ENCODE measurements at regions not wholly inside any gene's neighbourhood (a gene's known extent, or its start where the extent isn't known, plus 50 kb on each side); places are given as distances from the start of the nearest gene placed in this dataset.

DNA sequence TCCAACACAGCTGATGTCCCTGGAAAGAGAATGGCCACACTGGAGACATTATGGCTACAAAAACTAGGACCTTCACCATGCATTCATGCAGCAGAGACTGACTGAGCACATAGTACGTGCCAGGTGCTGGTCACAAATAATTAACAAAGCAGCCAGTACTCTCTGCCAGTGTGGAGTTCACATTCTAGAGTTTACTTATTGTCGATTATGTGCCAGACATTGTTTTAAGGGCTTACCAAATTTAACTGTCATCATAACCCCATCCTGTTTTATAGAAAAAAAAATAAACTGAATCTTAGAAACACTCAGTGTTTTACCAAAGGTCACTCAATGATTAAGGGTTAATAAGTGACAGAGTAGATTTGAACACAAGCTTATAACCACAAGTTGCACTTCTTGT lies 143.3 kb downstream of the RRAGC start:
- no peak for DNase-seq

DNA sequence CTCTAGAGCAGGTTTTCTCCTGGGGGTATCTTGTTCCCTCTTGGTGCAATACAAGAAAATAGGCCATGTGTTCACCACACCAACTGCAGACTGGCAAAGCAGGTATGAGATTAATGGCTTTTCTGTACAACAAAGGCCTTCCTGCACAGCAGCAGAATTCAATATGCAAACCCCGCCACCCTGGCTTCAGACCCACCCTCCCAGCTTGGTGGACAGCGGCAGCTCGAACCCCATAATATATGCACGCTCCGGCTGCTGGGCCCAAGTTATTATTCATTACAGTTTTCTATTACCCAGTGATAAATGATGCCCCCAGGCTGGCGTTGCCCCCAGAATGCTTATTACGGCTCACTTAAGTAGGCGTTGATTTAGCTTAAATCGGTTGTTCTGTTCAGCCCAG lies 144.2 kb downstream of the RRAGC start:
- no peak for DNase-seq

DNA sequence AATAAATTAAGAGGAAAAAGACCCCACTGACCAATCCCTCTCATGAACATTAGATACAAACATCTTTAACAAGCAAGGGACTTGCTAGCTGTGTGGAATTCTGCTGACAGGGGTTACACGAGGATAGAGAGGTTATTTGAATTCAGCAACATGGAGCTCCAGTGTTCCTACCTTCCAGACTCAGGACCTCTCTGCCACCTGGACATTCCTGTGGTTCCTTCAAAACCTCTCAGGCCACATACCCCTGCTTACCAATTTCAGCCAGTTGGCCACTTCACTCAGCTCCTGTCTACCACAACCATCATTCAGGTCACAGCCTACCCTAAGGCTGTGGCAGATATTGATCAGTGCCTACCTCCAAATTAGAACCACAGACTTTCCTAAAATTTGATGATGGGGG lies 147.5 kb downstream of the RRAGC start:
- DNase-seq: no peak

DNA sequence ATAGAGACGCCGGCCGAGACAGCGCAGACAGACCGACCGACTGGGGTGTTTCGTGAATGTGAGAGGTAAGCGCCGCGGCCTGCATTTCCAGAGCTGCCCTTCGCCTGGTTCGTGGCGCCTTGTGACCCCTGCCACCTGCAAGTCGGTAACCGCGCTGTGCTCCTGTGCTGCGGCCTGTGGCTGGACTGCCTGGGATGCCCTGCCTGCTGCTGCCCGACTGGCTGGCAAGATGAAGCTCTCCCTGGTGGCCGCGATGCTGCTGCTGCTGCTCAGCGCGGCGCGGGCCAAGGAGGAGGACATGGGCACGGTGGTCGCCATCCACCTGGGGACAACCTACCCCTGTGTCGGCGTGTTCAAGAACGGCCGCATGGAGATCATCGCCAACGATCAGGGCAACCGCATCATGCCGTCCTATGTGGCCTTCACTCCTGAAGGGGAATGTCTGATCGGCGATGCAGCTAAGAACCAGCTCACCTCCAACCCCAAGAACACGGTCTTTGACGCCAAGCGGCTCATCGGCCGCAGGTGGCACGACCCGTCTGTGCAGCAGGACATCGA lies 150.8 kb downstream of the RRAGC start:
- no peak for DNase-seq

DNA sequence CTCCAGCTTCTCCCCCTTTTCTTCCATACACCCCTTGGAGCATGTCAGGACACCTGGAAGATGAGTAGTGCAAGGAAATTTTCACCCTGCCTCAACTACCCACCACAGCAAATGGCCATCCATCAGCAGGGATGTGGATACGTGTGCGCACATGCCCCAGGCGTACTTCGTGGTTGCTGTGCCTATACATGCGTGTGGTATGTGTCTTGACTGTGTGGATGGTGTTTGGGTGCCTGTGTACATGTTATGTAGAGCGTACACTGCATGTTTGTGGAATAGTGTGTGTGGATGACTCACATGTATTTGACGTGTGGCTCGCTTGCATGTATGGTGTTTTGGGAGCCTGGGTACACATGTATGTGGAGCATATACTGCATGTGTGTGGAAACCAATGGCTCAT lies 158.5 kb downstream of the RRAGC start:
- no peak for DNase-seq

DNA sequence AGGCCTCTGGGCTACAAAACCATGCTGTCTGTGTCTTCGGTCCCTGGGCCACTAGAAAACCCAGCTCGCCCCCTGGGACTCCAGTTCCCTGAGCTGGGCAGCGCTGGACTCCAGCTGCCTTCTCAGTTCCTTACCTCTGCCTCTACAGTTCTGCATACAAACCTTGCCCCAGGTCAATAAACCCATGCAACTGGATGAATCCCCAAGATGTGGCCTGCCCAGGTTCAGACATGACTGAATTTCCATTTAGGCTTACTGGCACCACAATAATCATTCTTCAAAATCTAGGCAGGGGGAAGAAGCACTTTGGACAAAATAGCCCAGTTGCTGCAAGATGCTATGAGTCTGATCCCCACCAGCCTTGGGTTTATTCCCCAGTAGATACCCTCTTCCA lies 159.5 kb downstream of the RRAGC start:
- no peak for DNase-seq

DNA sequence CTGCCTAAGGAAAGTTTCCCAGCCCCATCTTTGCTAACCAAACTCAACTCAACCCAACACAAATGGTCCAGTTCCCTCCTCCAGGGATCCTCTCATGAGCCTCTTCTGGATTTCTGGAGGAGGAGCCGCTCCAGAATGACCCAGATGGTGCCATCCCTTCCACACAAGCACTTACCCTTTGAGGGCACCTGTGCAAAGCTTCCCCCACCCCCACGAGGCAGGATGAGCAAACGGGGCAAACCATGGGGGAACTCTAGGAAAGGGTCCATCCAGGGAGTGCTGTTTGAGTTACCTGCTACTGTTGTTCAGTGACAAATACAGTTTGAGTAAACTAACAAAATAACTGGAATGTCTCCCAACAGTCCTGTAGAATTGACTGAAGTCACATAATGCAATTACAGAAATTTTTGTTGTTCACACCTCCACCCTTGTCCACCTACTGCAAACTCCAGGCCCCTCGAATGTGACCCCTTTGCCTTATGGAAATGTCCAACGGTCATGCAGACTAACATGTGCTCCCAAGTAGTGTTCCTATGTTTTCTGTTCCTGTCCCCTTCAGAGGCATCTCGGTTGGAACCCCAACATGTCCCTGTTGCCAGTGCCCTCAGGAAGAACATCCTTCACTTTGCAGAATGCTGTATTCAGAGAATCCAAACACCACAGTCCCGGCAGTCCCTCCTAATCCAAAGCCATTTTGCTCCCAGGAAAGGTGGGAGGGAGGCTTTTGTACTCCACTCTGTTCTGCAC lies 160.1 kb downstream of the RRAGC start:
- no peak for DNase-seq

DNA sequence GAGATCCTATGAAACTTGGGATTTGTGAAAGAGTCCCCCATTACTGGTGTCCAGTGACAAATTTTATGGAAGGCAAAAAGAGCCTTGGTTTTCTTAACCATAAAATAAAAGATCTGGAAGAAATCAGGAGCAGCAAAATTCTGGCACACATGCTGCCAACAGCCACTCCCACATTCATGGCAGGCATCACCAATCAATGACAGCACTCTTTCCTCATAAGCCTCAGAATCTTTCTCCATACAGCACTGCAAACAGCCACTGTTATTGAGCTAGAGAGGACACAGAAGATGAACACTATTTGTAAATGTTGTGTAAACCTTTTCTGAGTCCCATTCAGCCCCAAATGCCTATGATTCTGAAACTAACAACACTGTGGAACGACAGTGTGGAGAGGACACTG lies 162.2 kb downstream of the RRAGC start:
- no peak for DNase-seq

DNA sequence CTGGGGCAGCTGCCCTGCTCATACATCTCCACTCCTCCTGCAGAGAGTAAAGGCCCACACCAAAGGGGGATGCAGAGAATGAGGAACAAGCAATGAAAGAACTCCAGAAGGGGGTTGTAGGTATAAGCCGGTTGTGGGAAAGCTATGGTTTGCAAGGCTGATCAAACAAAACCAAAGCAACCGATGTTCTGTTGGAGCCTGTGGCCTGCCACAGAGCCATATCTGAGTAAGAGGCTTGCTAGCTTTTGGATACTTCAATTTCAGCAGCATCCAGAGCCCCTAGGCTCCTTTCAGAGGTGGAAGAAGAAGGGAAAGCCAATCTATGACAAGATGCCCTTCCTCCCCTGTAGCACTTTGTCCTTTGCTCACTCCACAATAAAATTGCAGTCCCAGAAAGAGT lies 163.2 kb downstream of the RRAGC start:
- DNase-seq: no peak

DNA sequence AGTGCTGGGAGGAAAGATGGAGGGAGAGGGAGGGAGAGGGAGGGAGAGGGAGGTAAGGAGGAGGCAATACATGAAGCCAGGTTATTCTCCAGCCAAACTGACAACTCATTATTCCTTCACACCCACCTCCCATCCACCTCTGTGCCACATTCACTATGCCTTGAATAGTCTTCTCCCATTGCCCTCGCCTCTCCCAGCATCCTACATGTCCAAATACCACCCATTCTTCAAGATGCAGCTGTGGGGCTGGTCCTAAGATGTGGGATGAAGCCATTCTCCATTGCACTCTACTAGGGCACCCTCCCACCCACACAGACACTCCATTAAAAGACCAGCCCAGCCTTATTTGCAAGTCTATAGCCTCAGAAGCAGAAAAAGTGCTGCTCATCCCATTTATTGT lies 165.8 kb downstream of the RRAGC start:
- DNase-seq: no peak

DNA sequence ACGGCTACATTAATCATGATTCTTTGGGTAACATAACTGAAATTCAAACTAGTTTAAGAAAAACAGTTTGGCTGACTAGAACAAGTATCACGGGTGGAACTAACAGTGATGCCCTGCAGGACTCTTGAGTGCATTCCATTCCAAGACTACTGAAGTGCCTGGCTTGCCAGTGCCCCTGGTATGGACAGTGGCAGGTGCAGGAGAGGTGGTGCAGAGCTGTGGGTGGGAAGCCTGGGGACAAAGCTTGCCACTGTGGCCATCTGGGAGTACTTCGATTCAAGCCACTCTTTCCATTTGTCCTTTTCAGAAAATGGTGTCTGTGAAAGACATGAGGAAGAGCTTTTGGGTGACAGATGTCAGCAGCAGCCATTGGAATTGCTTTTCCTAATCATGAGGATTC lies 166.5 kb downstream of the RRAGC start:
- DNase-seq: no peak

DNA sequence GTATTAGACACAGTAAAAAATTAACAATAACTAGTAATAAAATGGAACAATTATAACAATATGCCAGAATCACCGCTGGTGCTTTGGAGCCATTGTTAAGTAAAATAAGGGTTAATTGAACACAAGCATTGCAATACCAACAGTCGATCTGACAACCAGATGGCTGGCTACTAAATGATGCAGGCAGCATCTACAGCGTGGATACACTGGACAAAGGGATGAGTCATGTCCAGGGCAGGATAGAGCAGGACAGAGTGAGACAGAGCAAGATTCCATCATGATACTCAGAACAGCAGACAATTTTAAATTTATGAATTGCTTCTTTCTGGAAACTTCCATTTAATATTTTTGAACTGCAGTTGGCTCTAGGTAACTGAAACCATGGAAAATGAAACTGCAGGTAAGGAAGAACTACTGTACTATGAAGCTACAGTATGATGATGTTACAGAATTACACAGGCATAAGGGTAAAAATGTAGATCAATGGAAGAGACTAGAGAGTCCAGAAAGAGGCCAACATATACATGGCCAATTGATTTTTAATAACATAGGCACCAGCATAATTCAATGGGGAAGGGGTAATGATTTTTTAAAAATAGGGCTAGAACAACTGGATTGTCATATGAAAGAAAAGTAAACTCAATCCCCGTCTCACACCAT lies 168.7 kb downstream of the RRAGC start:
- DNase-seq: no peak

DNA sequence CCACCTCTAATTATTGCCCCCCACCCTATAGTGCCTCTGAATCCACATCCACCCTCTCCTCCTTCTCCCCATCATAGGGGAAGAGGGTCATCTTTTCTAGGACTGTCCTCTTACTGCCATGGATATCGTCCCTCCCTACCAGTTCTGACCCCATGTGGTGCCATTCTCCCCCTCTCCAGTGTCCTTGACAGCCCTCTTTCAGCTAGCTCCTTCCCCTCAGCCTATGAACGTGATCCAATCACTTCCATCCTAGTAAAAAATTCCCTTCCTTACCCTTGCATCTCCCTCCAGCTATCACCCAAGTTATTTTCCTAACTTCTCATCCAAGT lies 172.7 kb downstream of the RRAGC start:
- DNase-seq: no peak

DNA sequence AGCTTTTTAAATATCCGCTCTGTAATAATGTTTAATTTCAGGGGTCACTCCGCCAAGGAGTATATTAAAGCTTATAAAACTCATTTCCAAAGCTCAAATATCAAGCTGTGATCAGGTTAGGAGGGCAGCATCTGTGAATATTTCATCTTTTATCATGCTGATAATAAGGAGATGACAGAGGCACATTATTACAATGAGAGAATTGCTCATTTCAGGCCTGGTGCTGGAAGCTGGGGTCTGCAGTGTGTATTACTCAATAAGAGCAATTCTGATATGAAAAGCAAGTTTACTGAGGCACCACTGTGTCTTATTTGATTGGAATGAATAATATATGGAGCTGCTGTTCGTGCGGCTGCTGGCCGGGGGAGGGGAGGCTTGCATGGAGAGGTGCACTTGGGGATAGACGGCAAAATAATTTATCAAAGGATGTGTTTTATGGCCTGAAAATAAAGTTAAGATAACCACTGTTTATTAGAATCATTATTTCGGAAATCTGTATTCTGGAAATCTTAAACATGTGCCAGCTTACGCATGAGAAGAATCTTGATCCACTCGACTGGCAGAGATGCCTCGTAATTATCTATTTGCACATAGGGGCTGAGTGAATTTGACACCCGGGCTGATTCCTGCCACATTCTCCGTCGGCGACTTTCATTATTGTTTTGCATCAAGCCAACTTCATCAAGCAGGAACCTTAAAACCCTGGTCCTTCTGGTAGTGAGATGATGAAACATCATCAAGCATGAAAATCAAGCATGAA lies 173.2 kb downstream of the RRAGC start:
- DNase-seq: no peak

DNA sequence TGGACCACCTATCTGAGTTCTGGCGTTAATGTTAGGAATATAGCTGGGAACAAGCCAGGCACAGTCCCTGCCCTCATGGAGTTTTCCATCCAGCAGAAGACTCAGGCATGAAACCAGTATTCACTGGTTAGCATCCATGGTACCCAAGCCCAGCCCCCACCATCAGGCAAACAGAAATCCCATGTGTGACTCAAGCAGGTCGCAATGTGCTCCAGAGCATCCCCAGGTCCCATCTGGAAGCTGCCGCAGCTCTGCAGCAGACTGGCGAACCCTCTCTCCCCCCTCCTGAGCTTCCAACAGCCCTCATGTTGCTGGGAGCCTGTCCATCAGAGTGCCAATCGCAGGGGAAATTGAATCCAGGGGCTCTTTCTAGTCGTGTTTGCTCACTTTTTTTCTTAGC lies 174.2 kb downstream of the RRAGC start:
- no peak for DNase-seq

DNA sequence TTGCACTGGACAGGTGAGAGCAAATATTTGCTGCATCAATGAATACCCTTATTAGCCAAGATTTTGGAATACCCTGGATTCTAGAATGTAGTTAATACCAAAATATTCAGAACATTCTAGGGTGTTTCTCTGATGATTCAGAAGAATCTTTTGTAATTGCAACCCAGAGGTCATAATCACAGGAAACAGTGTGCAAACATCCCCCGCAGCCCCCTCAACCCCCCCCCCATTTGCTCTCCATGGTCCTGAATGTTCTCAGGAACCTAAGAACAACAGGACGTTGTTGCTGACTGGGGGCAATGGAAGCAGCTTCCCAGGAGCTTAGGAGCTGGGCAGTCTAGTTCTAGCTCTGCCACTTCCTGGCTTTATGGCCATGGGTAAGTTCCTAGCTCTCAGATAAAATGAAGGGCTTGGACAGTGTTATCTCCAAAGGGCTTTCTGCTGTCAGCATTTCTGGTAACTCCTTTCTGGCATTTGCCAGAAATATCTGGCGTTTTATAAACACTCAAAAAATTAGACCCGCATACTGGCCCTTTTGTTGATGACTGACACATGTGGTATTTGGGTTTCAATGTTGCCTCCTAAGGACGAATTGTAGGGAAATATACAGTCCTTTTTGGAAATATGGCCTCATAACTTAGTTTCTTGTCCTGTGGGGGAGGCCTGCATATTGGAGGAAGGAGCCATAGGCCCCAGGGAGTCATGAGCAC lies 178.6 kb downstream of the RRAGC start:
- DNase-seq: no peak

DNA sequence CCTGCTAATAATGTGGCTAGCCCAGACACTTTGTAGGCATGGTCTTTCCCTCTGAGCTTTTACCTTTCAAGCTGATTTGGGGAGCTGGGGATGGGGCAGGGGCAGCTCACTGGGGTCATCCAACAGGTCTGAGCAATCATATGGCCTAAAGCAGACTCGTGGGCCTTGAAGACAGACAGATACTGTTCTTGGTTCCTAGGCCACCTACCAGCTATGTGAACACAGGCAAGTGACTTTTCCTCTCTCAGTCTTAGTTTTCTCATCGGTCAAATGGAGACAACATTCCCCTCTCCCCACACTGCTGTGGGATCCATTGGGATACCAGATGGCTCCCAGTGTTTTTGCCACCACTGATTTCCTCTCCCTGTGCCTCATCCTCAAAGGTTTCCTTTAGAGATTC lies 181.8 kb downstream of the RRAGC start:
- DNase-seq: no peak

DNA sequence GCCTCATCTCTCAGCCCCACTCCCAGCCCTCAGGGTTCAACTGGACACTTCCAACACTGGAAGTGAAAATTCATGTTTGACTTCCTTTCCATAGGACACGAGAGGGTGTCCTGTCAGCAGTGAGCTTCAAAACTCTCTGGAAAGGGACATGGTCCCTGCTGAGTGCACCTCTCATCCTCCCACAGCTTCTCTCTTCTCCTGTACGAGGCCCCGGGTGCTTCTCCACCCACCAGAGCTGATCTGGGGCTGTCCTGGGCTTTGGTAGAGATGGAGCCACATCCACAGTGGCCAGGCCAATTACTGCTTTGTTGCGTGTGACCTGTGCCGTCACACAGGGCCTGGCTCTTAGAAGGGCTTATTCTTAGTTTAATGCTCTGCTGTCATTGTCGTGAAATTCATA lies 182.3 kb downstream of the RRAGC start:
- DNase-seq: no peak

DNA sequence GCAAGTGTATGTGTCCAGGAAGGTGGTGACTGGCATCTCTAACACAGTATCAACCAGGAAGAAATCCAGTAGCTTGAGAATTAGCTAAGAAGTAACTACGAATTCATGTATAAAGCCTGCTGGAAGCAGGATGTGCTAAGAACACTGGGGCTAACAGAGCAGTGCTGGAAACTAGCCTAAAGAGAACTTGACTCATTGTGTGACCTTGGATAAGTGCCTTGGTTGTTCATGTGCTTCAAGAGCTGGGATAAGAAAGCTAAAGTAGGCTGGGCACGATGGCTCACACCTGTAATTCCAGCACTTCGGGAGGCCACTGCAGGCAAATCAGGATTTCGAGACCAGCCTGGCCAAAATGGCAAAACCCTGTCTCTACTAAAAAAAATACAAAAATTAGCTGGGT lies 186.9 kb downstream of the RRAGC start:
- no peak for DNase-seq

DNA sequence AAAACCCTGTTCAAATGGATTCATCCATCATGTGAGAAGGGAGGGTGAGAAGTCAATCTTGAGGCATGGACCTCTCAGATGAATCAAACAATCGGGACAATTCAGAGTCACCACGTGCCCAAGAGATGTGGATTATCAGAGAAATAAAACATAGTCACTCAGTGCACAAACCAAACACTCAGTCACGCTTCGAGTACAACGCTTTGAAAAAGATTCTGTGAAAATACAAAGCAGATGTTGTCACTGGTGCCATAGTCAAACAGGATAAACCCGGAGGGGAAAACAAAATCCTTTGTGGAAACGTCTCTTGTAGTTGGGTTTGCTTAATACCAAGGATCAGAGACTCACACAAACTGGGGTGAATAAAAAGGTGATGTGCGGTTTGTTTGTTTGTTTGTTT lies 188.4 kb downstream of the RRAGC start:
- no peak for DNase-seq

DNA sequence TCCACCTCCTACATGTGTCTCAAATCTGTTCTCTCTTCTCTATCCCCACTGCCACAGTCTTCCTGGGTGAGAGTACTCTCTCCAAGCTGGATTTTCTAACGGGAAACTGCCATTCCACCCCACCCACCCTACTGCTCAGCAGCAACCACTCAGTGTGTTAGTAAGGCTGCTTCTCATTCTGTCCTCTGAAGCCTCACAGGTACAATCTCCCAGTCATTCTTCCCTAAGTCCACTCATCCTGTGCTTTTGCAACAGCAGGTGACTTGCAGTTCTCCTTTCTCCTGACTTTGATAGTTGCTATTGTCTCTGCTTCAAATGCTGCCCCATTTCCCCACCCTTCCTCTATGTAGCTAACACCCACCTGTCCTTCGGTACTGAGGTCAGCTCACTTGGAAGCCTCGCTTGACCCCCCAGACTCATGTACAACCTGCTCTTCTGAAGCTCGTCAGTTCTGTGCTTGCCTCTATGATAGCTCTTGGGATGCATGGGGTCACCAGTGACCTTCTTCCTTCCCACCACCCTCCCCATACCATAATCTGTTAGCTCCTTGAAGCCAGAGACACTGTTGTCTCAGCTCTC lies 188.9 kb downstream of the RRAGC start:
- no peak for DNase-seq

DNA sequence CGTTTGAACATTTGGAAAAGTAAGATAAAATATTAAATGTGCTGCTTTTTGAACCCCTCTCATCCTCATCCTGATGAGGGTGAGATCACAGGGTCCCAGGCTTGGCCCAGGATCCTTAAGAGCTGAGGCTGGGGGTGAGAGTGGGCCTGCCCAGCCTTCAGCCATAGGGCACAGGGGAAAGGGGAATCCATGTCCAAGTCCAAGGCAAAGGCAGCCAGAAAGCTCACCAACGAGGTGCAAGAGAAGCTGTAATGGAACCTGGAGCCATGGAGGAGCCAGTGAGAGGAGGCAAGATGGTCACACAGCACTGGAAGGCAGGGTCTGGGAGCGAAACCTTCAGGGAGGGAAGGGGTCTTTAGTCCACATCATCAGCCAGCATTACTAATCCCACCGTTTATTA lies 191.9 kb downstream of the RRAGC start:
- no peak for DNase-seq

DNA sequence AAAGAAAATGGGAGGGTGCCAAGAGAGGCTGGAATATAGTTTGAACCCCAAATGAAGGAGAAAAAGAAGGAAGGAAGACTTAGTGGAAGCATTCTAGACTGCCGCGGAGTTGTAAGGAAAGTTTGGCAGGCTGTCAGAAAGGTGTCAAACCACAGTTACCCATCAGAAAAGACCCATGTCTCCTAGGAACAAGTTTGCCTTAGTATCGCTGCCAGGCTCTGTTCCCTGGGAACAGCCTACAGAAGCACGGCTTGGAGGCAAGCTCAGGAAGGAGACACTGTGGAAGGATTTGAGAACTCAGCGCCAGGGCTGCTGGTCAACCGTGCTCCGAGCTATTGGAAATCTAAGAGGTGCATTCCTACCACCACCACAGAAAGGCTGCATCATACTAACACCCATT lies 197.4 kb downstream of the RRAGC start:
- no peak for DNase-seq

Data from NK-92 treated with Interleukin-12 subunit alpha and Interleukin-12 subunit beta, amount 100 ng/mL, for 24 hours (cell line).